VCaP (cell line): ENCODE measurements at regions not wholly inside any gene's neighbourhood (a gene's known extent, or its start where the extent isn't known, plus 50 kb on each side); places are given as distances from the start of the nearest gene placed in this dataset.
"Not testable (repeated sequence)": the region's sequence is repeated elsewhere in the genome, so short reads cannot be mapped to it uniquely, and the experiment has no call there.

Experiments used
- H3K27ac ChIP-seq: fragments of 450-650 bp; 2 replicates; pipeline ENCODE4 v1.5.1; 2017
- TF ChIP-seq, protein P1 (sequence below): fragments of 450-650 bp; conservative IDR thresholded peaks from 2 replicates; pipeline ENCODE4 v1.5.1; 2017; ENCODE audit warnings: mild to moderate bottlenecking, moderate library complexity

GRCh38 chr9:41018948-41019347, 109.5 kb downstream of the FOXD4L6 start:
- not testable (repeated sequence) for H3K27ac ChIP-seq

GRCh38 chr9:41016699-41017098, 111.8 kb downstream of the FOXD4L6 start:
- H3K27ac ChIP-seq = not testable (repeated sequence)

DNA sequence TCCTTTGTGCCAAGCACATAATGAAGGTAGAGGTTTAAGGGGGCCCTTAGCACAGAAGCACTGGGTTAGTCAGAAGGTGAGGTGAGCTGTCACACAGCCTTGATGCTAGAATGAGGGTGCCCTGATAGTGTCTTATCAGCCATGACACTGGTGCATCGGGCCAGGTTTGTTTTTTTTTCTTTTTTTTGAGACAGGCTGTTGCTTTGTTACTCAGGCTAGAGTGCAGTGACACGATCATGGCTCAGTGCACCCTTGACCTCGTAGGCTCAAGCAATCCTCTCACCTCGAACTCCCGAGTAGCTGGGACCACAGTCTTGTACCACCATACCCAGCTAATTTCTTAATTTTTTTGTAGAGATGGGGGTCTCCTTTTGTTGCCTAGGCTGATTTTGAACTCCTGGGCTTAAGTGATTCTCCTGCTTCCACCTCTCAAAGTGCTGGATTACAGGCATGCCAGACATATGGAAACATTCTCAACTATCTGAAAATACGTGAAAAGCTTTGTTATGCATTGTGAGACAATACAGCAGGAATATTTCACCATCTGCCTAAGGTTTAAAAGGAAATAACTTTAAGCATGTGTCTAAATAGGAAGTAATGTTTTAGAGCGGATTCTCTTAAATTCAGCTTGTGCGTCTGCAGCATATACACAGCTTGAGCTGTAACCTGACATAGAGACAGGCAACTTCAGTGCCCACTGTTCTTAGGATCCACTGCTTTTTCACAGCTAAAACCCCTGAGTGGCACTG, 128.4 kb downstream of the FOXD4L6 start:
- not testable (repeated sequence) for H3K27ac ChIP-seq

DNA sequence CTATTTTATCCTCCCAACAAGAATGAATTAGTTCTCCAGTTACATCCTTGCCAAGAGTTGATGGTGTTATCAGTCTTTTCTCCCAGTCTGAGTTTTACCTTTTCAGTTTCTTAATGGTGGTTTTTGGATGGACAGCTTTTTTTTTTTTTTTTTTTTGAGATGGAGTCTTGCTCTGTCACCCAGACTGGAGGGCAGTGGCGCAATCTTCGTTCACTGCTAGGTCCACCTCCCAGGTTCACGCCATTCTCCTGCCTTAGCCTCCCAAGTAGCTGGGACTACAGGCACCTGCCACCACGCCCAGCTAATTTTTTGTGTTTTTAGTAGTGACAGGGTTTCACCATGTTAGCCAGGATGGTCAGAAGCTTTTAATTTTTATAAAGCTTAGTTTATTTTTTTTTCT, 133.0 kb downstream of the FOXD4L6 start:
- not testable (repeated sequence) for H3K27ac ChIP-seq

- not testable (repeated sequence) for H3K27ac ChIP-seq
Measured at GRCh38 chr9:40993842-40994241, 134.6 kb downstream of the FOXD4L6 start.

DNA sequence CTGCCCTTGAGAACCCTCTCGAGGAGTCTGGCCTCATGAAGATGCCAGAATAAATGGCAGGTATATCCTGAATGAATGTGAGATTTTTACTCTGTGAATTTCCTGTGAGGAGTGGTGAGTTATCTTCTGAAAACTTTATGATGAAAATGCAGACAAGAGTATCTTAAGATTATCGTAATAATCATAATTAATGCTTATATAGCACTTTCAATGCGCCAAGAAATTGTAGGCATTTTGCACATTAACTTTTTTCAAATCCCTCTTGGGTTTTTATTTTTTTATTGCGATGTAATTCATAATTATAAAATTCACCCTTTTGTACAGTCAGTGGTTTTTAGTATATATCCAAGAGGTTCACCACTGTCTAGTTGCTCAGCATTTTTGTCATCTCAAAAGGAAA, 135.1 kb downstream of the FOXD4L6 start:
- peak overlapping the region; percentile 84 for H3K27ac ChIP-seq

DNA sequence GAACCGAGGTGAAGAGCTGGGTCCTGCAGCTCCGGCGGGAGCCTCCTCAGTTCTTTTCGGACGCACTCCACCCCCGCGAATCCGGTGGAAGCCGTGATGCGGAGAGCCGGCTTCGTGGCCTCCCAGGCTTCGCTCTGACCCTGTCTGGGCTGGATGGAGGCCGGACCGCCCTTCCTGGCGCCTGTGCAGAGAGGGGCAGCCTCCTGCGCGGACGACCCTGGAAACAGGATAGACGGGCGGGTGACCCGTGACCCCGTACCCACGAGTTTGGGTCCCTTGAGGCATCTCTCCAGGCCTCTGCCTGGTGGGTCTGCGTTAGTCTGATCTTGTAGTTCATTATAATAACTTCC, 136.0 kb downstream of the FOXD4L6 start:
- peak overlapping the region; percentile 84 for H3K27ac ChIP-seq

GRCh38 chr9:40991741-40992471, 136.6 kb downstream of the FOXD4L6 start:
- TF ChIP-seq, protein P1, sequence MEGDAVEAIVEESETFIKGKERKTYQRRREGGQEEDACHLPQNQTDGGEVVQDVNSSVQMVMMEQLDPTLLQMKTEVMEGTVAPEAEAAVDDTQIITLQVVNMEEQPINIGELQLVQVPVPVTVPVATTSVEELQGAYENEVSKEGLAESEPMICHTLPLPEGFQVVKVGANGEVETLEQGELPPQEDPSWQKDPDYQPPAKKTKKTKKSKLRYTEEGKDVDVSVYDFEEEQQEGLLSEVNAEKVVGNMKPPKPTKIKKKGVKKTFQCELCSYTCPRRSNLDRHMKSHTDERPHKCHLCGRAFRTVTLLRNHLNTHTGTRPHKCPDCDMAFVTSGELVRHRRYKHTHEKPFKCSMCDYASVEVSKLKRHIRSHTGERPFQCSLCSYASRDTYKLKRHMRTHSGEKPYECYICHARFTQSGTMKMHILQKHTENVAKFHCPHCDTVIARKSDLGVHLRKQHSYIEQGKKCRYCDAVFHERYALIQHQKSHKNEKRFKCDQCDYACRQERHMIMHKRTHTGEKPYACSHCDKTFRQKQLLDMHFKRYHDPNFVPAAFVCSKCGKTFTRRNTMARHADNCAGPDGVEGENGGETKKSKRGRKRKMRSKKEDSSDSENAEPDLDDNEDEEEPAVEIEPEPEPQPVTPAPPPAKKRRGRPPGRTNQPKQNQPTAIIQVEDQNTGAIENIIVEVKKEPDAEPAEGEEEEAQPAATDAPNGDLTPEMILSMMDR = peak; percentile 90
- peak overlapping the region; percentile 84 for H3K27ac ChIP-seq

GRCh38 chr9:40991100-40991740, 137.3 kb downstream of the FOXD4L6 start:
- peak overlapping the region; percentile 84 for H3K27ac ChIP-seq

GRCh38 chr9:40986332-40986731, 142.1 kb downstream of the FOXD4L6 start:
- not testable (repeated sequence) for H3K27ac ChIP-seq

- H3K27ac ChIP-seq = not testable (repeated sequence)
Measured at GRCh38 chr9:40975351-40975750, 153.1 kb downstream of the FOXD4L6 start.

- H3K27ac ChIP-seq = not testable (repeated sequence)
Measured at GRCh38 chr9:40974912-40975311, 153.6 kb downstream of the FOXD4L6 start.

- H3K27ac ChIP-seq = not testable (repeated sequence)
Measured at GRCh38 chr9:40971773-40972172, 156.7 kb downstream of the FOXD4L6 start.

GRCh38 chr9:40970340-40970739, 158.1 kb downstream of the FOXD4L6 start:
- TF ChIP-seq, protein P1 = peak; percentile 63
- H3K27ac ChIP-seq = not testable (repeated sequence)
